Osteoblast (primary cell): ENCODE measurements at regions not wholly inside any gene's neighbourhood (a gene's known extent, or its start where the extent isn't known, plus 50 kb on each side); places are given as distances from the start of the nearest gene placed in this dataset.

Experiments used
- DNase-seq: peaks from one replicate; pipeline ENCODE4 v3.0.0; 2011; ENCODE audit warnings: low spot score, mixed read lengths; ENCODE audit not compliant: insufficient read length; ENCODE audit errors: missing footprints
- H2AFZ ChIP-seq: 2 replicates; pipeline ENCODE4 v1.6.0; 2011; ENCODE audit warnings: mild to moderate bottlenecking, low read length
- H3K27ac ChIP-seq: 2 replicates; pipeline ENCODE4 v1.5.1; 2011; ENCODE audit warnings: mild to moderate bottlenecking, low read depth, low read length, moderate library complexity
- H3K27me3 ChIP-seq: 2 replicates; pipeline ENCODE4 v1.6.0; 2012; ENCODE audit warnings: mild to moderate bottlenecking, control low read depth, inconsistent platforms, low read length, moderate library complexity; ENCODE audit not compliant: insufficient read depth
- H3K36me3 ChIP-seq: 2 replicates; pipeline ENCODE4 v1.5.1; 2011; ENCODE audit warnings: mild to moderate bottlenecking, low read length, control low read depth, moderate library complexity; ENCODE audit not compliant: insufficient read depth
- H3K4me1 ChIP-seq: 2 replicates; pipeline ENCODE4 v1.5.1; 2011; ENCODE audit warnings: mild to moderate bottlenecking, low read length, control low read depth, moderate library complexity; ENCODE audit not compliant: insufficient read depth
- H3K4me2 ChIP-seq: 2 replicates; pipeline ENCODE4 v1.6.0; 2011; ENCODE audit warnings: mild to moderate bottlenecking, low read length; ENCODE audit not compliant: insufficient read depth
- H3K4me3 ChIP-seq: fragments of 200-600 bp; sonication (generic); 3 replicates; pipeline ENCODE4 v1.5.1; 2012; ENCODE audit warnings: mild to moderate bottlenecking, low read length, inconsistent platforms; ENCODE audit not compliant: insufficient read depth
- H3K79me2 ChIP-seq: 2 replicates; pipeline ENCODE4 v1.6.0; 2012; ENCODE audit warnings: mild to moderate bottlenecking, low read length, control low read depth, inconsistent platforms; ENCODE audit not compliant: insufficient read depth
- H3K9me3 ChIP-seq: 2 replicates; pipeline ENCODE4 v1.5.1; 2011; ENCODE audit warnings: low read depth, low read length, control low read depth
- H4K20me1 ChIP-seq: 2 replicates; pipeline ENCODE4 v1.6.0; 2012; ENCODE audit warnings: mild to moderate bottlenecking, low read length, control low read depth; ENCODE audit not compliant: insufficient read depth
- TF ChIP-seq, protein P1 (sequence below): IDR thresholded peaks from 2 replicates; pipeline ENCODE4 v1.5.1; 2011; ENCODE audit warnings: mild to moderate bottlenecking, low read depth, low read length, moderate library complexity; ENCODE audit errors: extremely low read depth

DNA sequence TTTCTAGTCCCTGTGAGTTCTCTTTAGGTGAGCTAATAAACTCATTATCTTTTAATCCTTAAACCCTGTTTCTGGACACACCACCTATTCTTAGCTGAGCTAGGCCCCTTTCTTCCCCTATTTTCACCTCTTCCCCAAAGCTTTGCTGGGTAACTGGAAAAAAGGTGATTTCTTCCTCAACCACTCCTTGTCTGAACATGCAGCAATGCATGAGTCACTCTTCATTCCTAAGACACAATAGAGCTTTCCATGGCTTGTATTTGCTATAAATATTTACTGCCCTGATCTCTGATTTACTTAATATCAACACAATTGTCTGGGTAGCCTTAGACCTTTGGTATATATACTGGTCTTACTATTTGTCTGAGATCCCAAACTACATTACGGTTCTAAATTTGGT lies 370.9 kb downstream of the KLF5 start:
- Histone ChIP-seq H3K36me3 (no peaks in the 10 kb centered on the region), H3K4me3 (no peak overlapping the region), H3K27me3 (no peaks in the 10 kb centered on the region), H3K4me1 (peaks cover 5% of the 10 kb centered on the region), H4K20me1 (no peaks in the 10 kb centered on the region), H3K79me2 (no peaks in the 10 kb centered on the region), H3K9me3 (no peaks in the 10 kb centered on the region), H3K27ac (no peak overlapping the region), H3K4me2 (no peak overlapping the region), H2AFZ (no peak overlapping the region)
- DNase-seq = no peak
- TF ChIP-seq, protein P1, sequence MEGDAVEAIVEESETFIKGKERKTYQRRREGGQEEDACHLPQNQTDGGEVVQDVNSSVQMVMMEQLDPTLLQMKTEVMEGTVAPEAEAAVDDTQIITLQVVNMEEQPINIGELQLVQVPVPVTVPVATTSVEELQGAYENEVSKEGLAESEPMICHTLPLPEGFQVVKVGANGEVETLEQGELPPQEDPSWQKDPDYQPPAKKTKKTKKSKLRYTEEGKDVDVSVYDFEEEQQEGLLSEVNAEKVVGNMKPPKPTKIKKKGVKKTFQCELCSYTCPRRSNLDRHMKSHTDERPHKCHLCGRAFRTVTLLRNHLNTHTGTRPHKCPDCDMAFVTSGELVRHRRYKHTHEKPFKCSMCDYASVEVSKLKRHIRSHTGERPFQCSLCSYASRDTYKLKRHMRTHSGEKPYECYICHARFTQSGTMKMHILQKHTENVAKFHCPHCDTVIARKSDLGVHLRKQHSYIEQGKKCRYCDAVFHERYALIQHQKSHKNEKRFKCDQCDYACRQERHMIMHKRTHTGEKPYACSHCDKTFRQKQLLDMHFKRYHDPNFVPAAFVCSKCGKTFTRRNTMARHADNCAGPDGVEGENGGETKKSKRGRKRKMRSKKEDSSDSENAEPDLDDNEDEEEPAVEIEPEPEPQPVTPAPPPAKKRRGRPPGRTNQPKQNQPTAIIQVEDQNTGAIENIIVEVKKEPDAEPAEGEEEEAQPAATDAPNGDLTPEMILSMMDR = no peak

DNA sequence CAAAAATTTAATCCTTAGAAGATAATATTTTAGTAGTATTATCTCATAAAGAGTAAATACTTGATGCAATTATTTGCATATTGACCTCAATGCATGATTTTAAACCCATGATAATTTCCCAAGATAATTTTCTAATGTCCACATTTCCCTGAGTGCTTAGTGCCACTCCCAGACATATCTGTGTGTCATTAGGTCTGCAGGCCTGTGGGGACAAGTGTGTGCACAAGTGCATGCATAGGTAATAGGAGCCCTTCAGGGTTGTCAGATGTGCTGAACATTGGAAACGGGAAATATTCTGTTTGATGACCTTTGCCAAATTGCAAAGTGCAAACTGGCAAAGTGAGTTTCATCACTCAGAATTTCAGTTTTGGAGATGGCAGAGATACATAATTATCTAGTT lies 369.9 kb downstream of the KLF5 start:
- Histone ChIP-seq H4K20me1 (no peaks in the 10 kb centered on the region), H3K27ac (no peak overlapping the region), H2AFZ (no peak overlapping the region), H3K4me3 (no peak overlapping the region), H3K27me3 (no peaks in the 10 kb centered on the region), H3K79me2 (no peaks in the 10 kb centered on the region), H3K4me1 (peaks cover 5% of the 10 kb centered on the region), H3K9me3 (no peaks in the 10 kb centered on the region), H3K4me2 (no peak overlapping the region), H3K36me3 (no peaks in the 10 kb centered on the region)
- no peak for DNase-seq
- TF ChIP-seq, protein P1 = no peak

DNA sequence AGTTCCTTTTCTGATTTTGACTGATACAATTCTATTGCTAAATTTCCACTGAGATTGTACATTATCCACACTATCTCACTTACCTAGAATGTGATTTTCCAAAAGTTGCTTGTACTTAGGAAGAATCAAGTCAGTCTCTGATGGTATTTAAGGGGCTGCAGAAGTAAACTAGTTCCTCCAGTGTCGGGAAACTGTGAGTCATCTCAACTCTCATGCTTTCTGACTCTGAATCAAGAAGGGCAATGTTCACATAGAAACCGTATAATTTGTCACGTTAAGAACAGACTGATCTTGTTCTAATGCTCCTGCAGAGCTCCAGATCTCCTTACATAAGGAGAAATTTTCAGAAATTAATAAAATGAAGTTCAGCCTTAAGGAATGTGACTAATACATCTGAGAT lies 369.3 kb downstream of the KLF5 start:
- no peak overlapping the region for H3K27ac ChIP-seq
- peaks cover 5% of the 10 kb centered on the region for H3K4me1 ChIP-seq
- no peak overlapping the region for H2AFZ ChIP-seq
- TF ChIP-seq, protein P1 = no peak
- H3K9me3 ChIP-seq = no peaks in the 10 kb centered on the region
- no peak for DNase-seq
- no peaks in the 10 kb centered on the region for H4K20me1 ChIP-seq
- H3K79me2 ChIP-seq = no peaks in the 10 kb centered on the region
- no peak overlapping the region for H3K4me3 ChIP-seq
- H3K36me3 ChIP-seq = no peaks in the 10 kb centered on the region
- no peak overlapping the region for H3K4me2 ChIP-seq
- no peaks in the 10 kb centered on the region for H3K27me3 ChIP-seq

DNA sequence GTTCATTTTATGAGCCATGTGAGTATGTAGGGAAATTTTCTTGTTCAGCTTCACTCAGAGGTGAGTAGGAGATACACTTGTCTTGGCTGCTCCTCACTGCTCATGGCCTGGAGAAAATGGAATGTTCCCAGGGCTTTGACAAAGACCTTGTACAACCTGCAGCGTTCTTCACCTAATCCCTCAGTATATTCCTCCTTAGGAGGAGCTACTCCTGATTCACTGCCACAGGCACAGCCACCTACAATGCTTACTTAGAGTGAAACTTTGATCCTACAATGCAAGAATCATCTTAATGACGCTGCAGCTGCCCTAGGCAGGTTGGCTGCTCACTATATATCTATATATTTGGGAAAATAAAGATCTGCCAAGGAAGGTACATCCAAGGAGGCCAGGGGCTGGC lies 364.2 kb downstream of the KLF5 start:
- Histone ChIP-seq H3K4me3 (no peak overlapping the region), H3K27ac (no peak overlapping the region), H2AFZ (no peak overlapping the region), H3K4me2 (no peak overlapping the region), H3K9me3 (no peaks in the 10 kb centered on the region), H3K4me1 (peaks cover 4% of the 10 kb centered on the region), H4K20me1 (no peaks in the 10 kb centered on the region), H3K79me2 (no peaks in the 10 kb centered on the region), H3K27me3 (no peaks in the 10 kb centered on the region), H3K36me3 (no peaks in the 10 kb centered on the region)
- TF ChIP-seq, protein P1 = no peak
- DNase-seq = no peak
